Glutamatergic neuron (in vitro differentiated cells): ENCODE measurements at regions not wholly inside any gene's neighbourhood (a gene's known extent, or its start where the extent isn't known, plus 50 kb on each side); places are given as distances from the start of the nearest gene placed in this dataset.

ENCODE experiments used
- DNase-seq: peaks from one replicate; pipeline ENCODE4 v3.0.0; 2022
- H3K27ac Mint-ChIP-seq: one replicate; pipeline ENCODE4 v1.8.0; 2020; ENCODE audit warnings: mild to moderate bottlenecking, mixed read lengths, inconsistent platforms; ENCODE audit not compliant: unreplicated experiment
- H3K27me3 Mint-ChIP-seq: one replicate; pipeline ENCODE4 v1.8.0; 2020; ENCODE audit warnings: mild to moderate bottlenecking, moderate library complexity, mixed read lengths, inconsistent platforms; ENCODE audit not compliant: unreplicated experiment
- H3K36me3 Mint-ChIP-seq: one replicate; pipeline ENCODE4 v1.8.0; 2020; ENCODE audit warnings: mild to moderate bottlenecking, mixed read lengths, inconsistent platforms; ENCODE audit not compliant: unreplicated experiment
- H3K4me1 Mint-ChIP-seq: one replicate; pipeline ENCODE4 v1.8.0; 2020; ENCODE audit warnings: mild to moderate bottlenecking, low read depth, mixed read lengths, inconsistent platforms; ENCODE audit not compliant: unreplicated experiment
- H3K4me3 Mint-ChIP-seq: one replicate; pipeline ENCODE4 v1.8.0; 2020; ENCODE audit warnings: mild to moderate bottlenecking, mixed read lengths, inconsistent platforms; ENCODE audit not compliant: unreplicated experiment
- H3K9me3 Mint-ChIP-seq: one replicate; pipeline ENCODE4 v1.8.0; 2020; ENCODE audit warnings: mild to moderate bottlenecking, moderate library complexity, mixed read lengths, inconsistent platforms; ENCODE audit not compliant: unreplicated experiment
- CTCF ChIP-seq: fragments of 200-600 bp; sonication (generic); IDR thresholded peaks from one replicate; pipeline ENCODE4 v1.5.0; 2021; ENCODE audit not compliant: partially characterized antibody, unreplicated experiment

DNA sequence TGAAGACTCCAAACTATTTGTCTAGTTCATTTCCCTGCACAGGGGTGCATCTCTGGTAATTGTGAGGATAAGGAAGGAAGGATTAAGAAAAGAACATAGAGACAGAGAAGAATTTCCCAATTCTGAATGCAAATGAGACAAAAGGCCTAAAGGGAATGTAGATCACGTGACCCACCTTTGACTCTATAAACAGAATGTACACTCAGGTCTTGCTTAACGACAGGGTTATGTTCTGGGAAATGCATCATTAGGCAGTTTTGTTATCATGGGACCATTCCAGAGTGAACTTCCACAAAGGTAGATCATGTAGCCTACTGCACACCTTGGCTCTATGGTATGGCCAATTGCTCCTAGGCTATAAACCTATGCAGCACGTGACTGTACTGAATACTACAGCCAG, 252.3 kb upstream of the ZP4 start:
- TF ChIP-seq CTCF: no peak

DNA sequence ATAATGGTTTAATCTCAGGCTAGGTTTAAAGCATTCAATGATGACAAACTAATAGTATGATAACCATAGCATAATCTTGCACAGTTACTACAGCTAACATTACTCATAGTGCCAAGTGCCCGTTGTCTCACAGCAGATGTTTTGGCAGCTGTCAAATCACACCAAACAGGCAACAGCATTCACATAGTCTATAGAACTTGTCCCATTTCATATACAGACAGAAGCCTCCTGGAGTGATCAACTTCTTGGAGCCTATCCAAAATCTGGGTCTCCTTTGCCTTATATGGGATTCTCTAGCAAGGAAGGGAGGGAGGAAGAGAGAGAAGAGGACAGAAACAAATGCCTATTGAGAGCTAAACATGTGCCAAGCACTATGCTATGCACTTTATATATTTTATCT, 250.6 kb upstream of the ZP4 start:
- H3K4me1 Mint-ChIP-seq: no peaks in the 10 kb centered on the region
- no peaks in the 10 kb centered on the region for H3K36me3 Mint-ChIP-seq
- no peak overlapping the region for H3K27ac Mint-ChIP-seq
- H3K4me3 Mint-ChIP-seq: no peak overlapping the region
- H3K27me3 Mint-ChIP-seq: no peaks in the 10 kb centered on the region
- TF ChIP-seq CTCF: no peak
- DNase-seq: no peak
- no peaks in the 10 kb centered on the region for H3K9me3 Mint-ChIP-seq

More for the DNA sequence above, 252.3 kb upstream of the ZP4 start:
- DNase-seq: no peak
- Mint-ChIP-seq H3K4me3 (no peak overlapping the region), H3K27ac (no peak overlapping the region), H3K4me1 (no peaks in the 10 kb centered on the region), H3K36me3 (no peaks in the 10 kb centered on the region), H3K27me3 (no peaks in the 10 kb centered on the region), H3K9me3 (no peaks in the 10 kb centered on the region)

DNA sequence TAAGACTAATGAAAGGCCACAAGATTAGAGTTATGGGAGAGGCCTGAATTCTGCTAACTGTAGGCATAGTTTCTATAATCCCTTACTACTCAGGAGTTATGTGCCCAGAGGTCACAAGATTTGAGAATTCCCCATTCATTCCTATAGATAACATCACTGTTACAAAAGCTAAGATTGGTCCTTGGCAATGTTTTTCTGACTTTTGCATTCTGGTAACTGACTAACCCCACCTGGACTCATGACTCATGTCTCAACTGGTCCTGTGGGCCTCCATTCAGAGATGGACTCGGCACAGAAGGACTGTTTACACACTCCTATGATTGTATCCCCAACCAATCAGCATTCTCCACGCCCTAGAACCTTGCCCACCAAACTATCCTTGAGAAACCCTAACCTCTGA, 249.0 kb upstream of the ZP4 start:
- Mint-ChIP-seq H3K9me3 (no peaks in the 10 kb centered on the region), H3K36me3 (no peaks in the 10 kb centered on the region), H3K4me1 (no peaks in the 10 kb centered on the region), H3K27me3 (no peaks in the 10 kb centered on the region), H3K4me3 (no peak overlapping the region), H3K27ac (no peak overlapping the region)
- no peak for DNase-seq
- TF ChIP-seq CTCF: no peak

- Mint-ChIP-seq H3K4me3 (no peak overlapping the region), H3K36me3 (no peaks in the 10 kb centered on the region), H3K27me3 (no peaks in the 10 kb centered on the region), H3K9me3 (no peaks in the 10 kb centered on the region), H3K27ac (no peak overlapping the region), H3K4me1 (no peaks in the 10 kb centered on the region)
- DNase-seq: no peak
- TF ChIP-seq CTCF: no peak
Measured at GRCh38 chr1:238138059-238138626, 247.4 kb upstream of the ZP4 start.

DNA sequence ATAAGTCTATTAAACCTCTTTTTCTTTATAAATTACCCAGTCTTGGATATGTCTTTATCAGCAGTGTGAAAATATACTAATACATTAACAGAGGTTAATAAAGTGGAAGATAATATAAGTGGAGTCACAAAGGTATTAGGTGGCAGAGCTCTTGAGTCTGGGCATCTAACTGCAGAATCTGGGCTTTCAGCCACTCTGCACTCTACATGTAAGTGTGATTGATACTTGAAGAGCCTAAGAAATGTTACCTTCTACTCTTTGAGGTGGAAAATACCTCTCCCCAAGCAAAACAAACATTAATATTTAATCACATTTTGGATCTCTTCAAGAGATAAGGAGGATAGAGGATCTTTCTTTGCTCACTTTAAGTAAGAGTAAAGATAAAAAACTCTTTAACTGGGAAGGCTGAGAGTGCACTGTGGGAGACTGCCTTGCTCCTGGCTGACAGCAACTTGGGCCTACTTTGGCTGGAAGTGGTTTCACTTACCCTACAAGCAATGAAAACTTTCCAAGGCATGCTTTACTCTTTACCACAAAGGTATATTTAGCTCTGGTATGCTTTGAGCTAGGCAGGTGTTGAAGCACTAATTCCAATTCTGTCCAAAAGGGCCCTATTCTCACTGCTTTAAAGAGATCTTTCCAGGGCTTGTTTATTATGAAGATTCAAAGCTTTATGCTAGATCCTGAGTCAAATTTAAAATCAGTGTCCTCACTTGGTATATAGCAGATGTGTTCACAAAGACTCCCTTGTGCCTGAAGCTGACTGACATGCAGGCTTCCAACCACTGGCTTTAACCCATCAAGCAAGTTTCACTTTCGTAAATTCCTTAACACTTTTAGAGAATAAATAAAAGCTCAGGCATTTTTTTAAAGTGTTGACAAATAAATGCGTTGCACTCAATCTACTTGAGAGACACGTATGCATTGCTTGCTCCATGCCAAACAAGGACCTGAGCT, 245.3 kb upstream of the ZP4 start:
- Mint-ChIP-seq H3K36me3 (no peaks in the 10 kb centered on the region), H3K4me3 (no peak overlapping the region), H3K27ac (no peak overlapping the region), H3K9me3 (no peaks in the 10 kb centered on the region), H3K27me3 (no peaks in the 10 kb centered on the region), H3K4me1 (no peaks in the 10 kb centered on the region)
- no peak for TF ChIP-seq CTCF
- no peak for DNase-seq
